ENCODE measurements at regions not wholly inside any gene's neighbourhood (a gene's known extent, or its start where the extent isn't known, plus 50 kb on each side); places are given as distances from the start of the nearest gene placed in this dataset.
A peak's percentile ranks its signal among the peaks of the same experiment; 100 is the strongest.

DNA sequence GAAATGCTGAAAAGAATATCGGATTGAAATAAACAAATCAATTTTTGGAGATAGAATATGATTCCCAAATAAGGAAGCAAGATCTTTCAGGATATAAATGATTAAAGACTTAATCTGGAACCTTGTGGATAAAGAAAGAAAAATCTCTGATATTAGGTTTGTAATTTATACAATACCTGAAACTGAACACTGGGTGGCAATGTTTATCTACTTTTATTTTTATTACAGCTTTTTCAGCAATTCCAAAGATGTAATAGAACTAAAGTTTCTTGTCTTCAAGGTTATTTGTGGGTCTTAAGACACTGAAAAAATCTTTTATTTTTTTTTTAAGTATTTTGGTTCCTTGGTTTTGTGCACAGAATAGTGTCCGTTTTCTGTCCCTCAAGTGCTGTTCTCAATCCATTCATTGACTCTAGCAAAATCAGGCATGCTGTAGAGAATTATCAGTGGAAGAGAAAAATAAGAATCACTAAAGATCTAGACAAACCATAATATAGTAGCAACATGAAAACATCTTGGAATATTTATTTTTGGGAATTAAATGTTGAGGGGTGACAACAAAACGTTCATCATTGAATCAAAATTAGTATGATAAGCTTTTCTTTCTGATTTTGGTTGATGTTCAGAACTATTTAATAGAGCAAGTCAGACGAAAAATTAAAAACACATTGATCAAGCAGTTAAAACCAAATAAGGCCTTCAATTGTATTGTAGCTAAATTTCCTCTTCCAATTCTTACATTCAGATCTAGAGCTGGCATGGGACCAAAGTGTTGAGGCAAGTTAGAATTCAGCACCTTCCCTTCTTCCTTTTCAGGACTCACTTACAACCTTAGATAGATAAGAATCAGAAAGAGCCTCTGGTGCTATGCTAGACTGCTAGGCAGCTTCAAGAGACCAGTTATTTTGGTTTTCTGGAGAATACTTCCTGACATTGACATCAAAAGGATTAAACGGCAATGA is 704.4 kb upstream of the PCDH20 start:
- Histone ChIP-seq H3K23ac (ENCODE audit: low read depth, low read length) (no peak overlapping the region), H3K9ac (ENCODE audit: low read depth, low read length) (no peak overlapping the region), H2AK9ac (replicated peaks; ENCODE audit: low read depth, low read length, poor library complexity) (no peak overlapping the region), H3K79me1 (ENCODE audit: low read depth in 1 of 2, low read length in 2 of 2) (no peaks in the 10 kb centered on the region), H3K27me3 (ENCODE audit: control insufficient read depth, insufficient read depth, low read length) (no peaks in the 10 kb centered on the region), H3K9me1 (ENCODE audit: insufficient read depth, low read length) (no peaks in the 10 kb centered on the region), H2AK5ac (ENCODE audit: low read depth, low read length) (no peak overlapping the region), H4K8ac (ENCODE audit: low read depth in 2 of 2, low read length in 2 of 2) (no peak overlapping the region), H2AFZ (replicated peaks; ENCODE audit: low read length, poor library complexity) (no peak overlapping the region), H4K91ac (ENCODE audit: insufficient read depth, low read depth, low read length) (no peak overlapping the region), H3K56ac (ENCODE audit: extremely low read depth, insufficient read depth, low read length) (no peak overlapping the region), H2BK5ac (ENCODE audit: low read depth, low read length, poor library complexity, severe bottlenecking) (no peak overlapping the region), H3K14ac (replicated peaks; ENCODE audit: low read depth, low read length) (no peak overlapping the region), H4K20me1 (ENCODE audit: insufficient read depth, low read length) (no peaks in the 10 kb centered on the region), H3K4me3 (ENCODE audit: insufficient read depth, low read depth, low read length) (no peak overlapping the region), H3K27ac (ENCODE audit: insufficient read depth, low read length) (no peak overlapping the region), H2BK20ac (ENCODE audit: low read depth, low read length) (no peak overlapping the region), H2BK15ac (ENCODE audit: low read depth, low read length) (no peak overlapping the region), H3K9me3 (ENCODE audit: control insufficient read depth, insufficient read depth, low read length) (no peaks in the 10 kb centered on the region; the same call in 1 of the 2 replicates), H4K5ac (ENCODE audit: low read depth, low read length) (no peak overlapping the region), H2BK120ac (ENCODE audit: low read depth, low read length) (no peak overlapping the region), H3K4me1 (ENCODE audit: control insufficient read depth, insufficient read depth, low read length) (no peaks in the 10 kb centered on the region), H3K36me3 (ENCODE audit: control insufficient read depth, insufficient read depth, low read length) (no peaks in the 10 kb centered on the region), H3K4ac (ENCODE audit: low read depth, low read length) (no peak overlapping the region), H3K18ac (ENCODE audit: low read depth, low read length) (no peak overlapping the region), H3K4me2 (ENCODE audit: low read depth, low read length) (no peak overlapping the region)
- DNase-seq (peak; percentile 17), ATAC-seq (ENCODE audit: low read depth) (peak; percentile 51; the same call in 1 of the 2 replicates)
- ChIA-PET CTCF (interaction anchor here (1.0 kb wide), 1 partner anchor 238 kb away, joined by 3 read pairs; no protein-coding TSS in a partner anchor), POLR2A (ENCODE audit: unreplicated experiment) (no interaction called here)
- BruUV-seq (replicated peaks) = no TSS peak
- WGBS, 2 experiments (ENCODE audit: extremely low coverage in 2 of 2, insufficient read length in 1 of 2) = no CpG with 5 or more reads among the region's 5 CpGs
- TF ChIP-seq BHLHE40 (IDR thresholded peaks at IDR 0.05; ENCODE audit: low read depth, low read length) (no peak), RAD21 (IDR thresholded peaks at IDR 0.05; ENCODE audit: low read length) (peak; percentile 44)
- TF ChIP-seq, protein P1, sequence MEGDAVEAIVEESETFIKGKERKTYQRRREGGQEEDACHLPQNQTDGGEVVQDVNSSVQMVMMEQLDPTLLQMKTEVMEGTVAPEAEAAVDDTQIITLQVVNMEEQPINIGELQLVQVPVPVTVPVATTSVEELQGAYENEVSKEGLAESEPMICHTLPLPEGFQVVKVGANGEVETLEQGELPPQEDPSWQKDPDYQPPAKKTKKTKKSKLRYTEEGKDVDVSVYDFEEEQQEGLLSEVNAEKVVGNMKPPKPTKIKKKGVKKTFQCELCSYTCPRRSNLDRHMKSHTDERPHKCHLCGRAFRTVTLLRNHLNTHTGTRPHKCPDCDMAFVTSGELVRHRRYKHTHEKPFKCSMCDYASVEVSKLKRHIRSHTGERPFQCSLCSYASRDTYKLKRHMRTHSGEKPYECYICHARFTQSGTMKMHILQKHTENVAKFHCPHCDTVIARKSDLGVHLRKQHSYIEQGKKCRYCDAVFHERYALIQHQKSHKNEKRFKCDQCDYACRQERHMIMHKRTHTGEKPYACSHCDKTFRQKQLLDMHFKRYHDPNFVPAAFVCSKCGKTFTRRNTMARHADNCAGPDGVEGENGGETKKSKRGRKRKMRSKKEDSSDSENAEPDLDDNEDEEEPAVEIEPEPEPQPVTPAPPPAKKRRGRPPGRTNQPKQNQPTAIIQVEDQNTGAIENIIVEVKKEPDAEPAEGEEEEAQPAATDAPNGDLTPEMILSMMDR (conservative IDR thresholded peaks at IDR 0.05; ENCODE audit: low read depth, low read length) = peak; percentile 42
- in situ Hi-C loops (cut with MboI; ENCODE audit: low sequenced_read_pairs) (loop anchor here (10.0 kb wide), 1 partner anchor 245 kb away; no protein-coding TSS in a partner anchor), dilution Hi-C loops (cut with HindIII; ENCODE audit: low sequenced_read_pairs, unreplicated experiment) (no loop called here), intact Hi-C loops (cut with micrococcal nuclease) (loop anchor here (1.0 kb wide), 1 partner anchor 238 kb away; no protein-coding TSS in a partner anchor)
